Stimulated activated CD4-positive, alpha-beta T cell treated with anti-CD3 and anti-CD28 coated beads, TNF-alpha, amount 100 ng/mL, for 1 hour (primary cell): ENCODE measurements at regions not wholly inside any gene's neighbourhood (a gene's known extent, or its start where the extent isn't known, plus 50 kb on each side); places are given as distances from the start of the nearest gene placed in this dataset.

ENCODE experiments used
- DNase-seq, 3 donors: peaks; one replicate each; pipeline ENCODE4 v3.0.0-alpha.2; 2020; ENCODE audit warnings: low read depth in 3 of 3, low spot score in 1 of 3

DNA sequence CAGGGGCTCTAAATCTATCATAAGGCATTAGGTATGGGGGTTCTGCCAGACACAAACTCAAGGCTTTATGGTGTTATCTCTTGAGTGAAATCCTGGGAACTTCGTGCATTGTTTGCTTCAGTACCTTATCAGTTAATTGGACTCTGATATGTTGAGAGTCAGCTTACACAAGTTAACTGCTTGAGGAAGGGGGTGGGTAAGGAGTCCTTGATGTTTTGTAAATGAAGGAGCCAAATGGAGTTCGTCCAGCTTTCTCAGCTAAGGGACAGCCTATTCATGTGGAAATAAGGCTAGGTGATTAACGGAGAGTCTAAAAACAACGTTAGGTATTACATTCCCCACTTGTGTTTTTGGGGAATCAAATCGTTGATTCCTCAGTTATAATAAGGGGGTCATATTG lies 157.4 kb downstream of the TRIM27 start:
- no peak for DNase-seq

GRCh38 chr6:28767133-28767532 lies 156.7 kb downstream of the TRIM27 start:
- no peak for DNase-seq

DNA sequence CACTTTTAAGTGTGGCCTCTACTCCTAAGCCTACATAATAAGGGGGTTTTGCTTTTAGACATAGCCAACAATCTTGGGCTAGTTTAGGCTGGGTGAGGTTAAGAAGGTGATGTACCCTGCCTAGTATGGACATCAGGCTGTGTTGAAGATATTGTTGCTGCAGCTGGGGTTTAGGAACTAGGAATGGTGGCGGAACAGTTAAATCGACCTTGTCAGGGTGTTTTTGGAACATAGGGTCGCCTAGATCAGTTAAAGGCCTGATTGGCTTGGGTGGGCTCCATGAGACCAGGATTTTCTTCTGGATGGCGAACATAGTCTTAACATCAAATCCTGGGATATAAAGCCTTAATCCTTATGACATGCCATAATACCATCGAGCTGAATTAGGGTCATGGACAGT lies 156.1 kb downstream of the TRIM27 start:
- DNase-seq = no peak

GRCh38 chr6:28768187-28768913 lies 155.4 kb downstream of the TRIM27 start:
- DNase-seq = no peak

DNA sequence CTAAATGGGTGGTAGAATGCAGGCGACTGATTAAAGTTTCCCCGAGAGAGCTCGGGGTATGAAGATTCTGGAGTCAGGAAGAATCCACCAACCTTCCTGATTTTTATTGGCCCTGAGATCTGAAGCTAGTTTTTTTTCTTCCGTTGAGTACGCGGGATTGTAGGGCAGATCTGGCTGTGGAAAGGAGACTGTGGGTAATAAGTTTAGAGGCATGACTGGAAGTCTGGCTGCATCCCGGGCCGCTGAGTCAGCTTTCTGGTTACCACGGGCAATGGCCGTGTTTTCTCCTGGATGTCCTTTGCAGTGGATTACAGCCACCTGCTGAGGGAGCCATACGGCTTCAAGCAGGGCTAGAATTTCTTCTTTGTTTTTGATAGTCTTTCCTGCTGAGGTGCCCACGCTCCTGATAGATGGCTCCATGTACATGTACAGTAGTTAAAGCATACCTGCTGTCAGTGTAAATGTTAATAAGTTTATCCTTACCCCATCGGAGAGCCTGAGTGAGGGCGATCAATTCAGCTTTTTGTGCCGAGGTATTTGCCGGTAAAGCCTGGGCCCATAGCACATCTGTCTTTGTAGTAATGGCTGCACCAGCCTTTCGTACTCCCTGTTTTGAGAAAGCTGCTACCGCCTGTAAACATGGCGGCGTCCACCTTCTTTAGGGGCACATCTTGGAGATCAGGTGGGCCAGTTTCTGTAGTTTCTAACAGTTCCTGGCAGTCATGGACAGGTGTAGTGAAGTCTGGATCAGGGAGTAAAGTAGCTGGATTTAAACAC lies 154.0 kb downstream of the TRIM27 start:
- no peak for DNase-seq

GRCh38 chr6:28770732-28771131 lies 153.1 kb downstream of the TRIM27 start:
- DNase-seq = no peak

- no peak for DNase-seq
Measured at GRCh38 chr6:28771401-28772267, 152.2 kb downstream of the TRIM27 start.

- no peak for DNase-seq
Measured at GRCh38 chr6:28772480-28773381, 151.1 kb downstream of the TRIM27 start.

DNA sequence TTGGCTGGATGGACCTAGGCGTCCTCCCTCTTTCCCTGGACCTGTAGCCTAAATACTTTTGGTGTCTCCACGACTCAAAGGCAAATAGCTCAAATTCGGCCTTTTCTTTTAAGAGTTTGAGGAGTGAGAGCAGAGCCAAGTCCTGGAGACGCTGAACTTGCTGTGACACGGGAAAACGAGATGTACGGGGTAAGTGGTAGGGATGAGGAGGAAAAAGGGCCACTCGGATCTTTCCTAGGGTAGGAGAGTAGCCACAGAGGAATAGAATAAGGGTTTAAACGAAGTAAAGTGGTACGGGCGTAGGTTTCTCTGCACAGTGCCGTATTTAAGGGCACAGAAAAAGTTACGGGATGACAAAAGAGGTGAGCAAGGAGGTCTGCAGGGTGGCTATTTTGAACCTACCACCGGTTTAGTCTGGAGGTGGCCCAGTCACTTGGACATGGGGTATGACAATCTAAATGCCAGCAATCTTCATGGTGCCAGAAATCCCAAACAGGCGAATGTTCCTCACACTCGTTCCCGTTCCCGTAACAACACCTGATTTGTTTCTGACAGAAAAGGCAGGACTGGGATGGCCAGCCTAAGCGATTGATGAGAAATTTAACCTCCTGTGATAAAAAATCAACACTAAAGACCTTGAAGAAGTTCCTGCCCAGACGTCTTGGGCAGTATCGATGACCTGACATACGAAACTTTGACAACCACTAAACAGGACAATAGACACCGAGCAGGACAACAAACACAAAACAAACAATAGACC lies 149.3 kb downstream of the TRIM27 start:
- DNase-seq = no peak

DNA sequence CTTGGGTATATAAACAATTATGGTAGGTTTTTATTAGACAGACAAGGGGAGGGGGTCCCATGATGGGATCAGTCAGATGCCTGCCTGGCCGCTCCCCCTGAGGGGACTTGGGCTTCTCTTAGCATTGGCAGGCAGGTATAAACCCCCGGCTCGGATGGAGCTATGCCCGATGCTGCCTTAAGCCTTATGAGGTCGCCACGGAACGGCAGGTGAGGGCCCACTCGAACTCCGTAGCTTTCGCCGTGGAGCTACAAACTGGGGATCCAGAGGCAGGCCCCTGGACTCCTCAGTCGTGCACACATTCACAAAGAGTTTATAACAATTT lies 148.8 kb downstream of the TRIM27 start:
- no peak for DNase-seq

- DNase-seq = no peak
Measured at GRCh38 chr6:28775405-28776129, 148.2 kb downstream of the TRIM27 start.

DNA sequence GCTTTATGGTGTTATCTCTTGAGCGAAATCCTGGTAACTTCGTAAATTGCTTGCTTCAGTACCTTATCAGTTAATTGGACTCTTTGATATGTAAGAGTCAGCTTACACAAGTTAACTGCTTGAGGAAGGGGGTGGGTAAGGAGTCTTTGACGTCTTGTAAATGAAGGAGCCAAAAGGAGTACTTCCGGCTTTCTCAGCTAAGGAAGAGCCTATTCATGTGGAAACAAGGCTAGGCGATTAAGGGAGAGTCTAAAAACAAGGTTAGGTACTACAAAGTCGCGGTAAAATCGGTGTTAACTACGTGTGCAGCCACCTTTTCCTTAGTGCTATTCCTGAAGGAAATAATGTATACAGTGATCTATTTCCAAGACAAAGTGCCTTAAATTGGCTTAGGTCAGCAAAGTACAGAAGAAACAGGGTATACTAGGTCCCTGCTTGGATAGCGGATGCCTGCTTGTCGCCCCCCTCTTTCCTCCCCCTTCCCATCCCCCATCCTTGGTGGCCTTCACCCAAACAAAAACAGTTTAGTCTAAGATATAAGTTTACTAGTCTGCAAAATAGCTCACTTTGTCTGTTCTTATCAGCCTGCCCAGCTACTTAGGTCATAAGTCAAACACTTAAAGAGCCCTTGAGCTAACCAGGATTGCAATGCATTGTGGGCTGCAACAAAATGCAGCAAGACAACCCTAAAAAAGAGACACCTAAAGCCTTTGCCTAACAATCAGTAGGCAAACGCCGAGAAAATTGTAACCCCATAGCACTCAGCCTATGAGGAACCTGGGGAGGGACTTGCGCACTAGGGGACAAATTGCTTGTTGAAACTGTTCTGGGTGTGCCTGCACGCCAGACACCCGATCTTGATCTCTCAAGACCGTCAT lies 147.3 kb downstream of the TRIM27 start:
- no peak for DNase-seq

GRCh38 chr6:28777147-28777461 lies 146.7 kb downstream of the TRIM27 start:
- no peak for DNase-seq

- no peak for DNase-seq
Measured at GRCh38 chr6:28782113-28782673, 141.6 kb downstream of the TRIM27 start.

DNA sequence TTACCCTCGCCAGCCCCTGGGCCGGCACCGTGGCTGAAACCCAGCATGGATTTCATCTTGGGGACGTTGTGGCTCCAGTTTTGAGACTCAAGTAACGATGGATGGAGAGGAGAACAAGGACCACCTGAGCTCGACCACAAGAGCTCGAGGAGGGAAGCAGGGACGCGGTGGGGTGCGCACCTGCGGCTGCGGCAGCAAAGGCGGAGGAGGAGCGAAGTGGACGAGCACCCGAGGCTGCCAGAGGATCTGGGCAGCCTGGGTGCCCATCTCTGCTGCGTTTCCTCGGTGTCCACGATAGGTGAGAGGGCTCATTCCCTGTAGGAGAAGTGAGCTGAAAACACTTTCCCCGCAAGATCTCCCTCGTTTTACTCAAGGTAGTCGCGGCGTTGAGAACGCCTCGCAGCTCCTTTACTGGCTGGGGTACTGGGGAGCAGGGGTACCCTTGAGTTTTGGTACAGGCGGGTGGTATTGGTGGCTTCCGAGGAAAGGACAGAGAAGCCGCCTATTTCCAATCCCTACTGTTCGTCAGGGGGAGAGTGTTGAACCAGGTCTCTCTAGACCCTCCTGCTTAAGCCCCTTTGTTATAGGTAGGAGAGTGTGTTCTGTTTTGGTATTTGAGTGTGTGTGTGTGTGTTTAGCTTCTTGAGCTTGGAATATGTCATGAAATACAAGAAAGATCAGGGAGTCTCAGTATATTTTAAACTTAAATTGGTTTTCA lies 137.7 kb downstream of the TRIM27 start:
- DNase-seq = no peak

DNA sequence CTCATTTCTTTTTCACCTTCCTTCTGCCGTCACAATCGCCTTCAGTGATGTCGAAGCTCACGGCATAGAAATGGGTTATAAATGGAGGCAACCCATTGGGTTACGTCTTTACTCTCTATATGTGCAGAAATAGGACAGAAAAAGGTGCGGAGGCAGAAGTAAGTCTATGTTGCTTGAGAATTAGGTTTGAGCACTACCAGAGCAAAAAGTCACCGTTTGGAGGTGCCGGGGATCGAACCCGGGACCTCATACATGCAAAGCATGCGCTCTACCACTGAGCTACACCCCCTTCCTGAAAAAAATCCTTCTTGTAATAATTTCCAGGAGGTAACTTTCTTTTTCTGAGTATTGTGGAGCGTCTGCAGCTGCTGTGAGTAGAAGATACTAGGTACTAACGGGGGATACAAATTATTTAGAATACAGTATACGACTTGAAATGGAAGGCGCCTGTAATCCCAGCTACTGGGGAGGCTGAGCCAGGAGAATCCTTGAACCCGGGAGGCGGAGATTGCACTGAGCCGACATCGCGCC lies 134.2 kb downstream of the TRIM27 start:
- DNase-seq = no peak

DNA sequence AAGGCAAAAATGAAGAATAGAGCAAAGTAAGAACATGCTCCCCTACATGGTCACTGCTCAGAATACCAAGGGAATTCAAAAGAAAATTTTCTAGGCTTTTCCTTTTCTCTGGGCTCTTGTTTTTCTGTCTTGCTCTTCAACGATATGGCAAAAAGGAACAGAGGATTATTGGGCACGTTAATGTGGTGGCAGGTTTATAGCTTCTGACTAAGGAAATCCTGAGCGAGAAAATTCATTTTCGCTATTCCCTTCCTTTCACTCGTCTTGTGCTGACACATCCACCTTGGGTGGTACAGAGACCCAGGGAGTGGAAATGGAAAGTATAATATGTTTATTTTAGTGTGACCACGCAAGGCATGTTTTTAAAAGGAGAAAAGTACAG lies 132.8 kb downstream of the TRIM27 start:
- no peak for DNase-seq
